ENCODE measurements at regions not wholly inside any gene's neighbourhood (a gene's known extent, or its start where the extent isn't known, plus 50 kb on each side); places are given as distances from the start of the nearest gene placed in this dataset.
A peak's percentile ranks its signal among the peaks of the same experiment; 100 is the strongest.

- H3K4me3 Mint-ChIP-seq, result no peak overlapping the region
- H3K36me3 Mint-ChIP-seq (ENCODE audit: low read depth), result no peaks in the 10 kb centered on the region
- no peaks in the 10 kb centered on the region for H3K9me3 Mint-ChIP-seq
- no peak for DNase-seq
- peaks cover 4% of the 10 kb centered on the region for H3K27me3 Mint-ChIP-seq (ENCODE audit: insufficient read depth)
- TF ChIP-seq CTCF (IDR thresholded peaks at IDR 0.05), result no peak
- H3K4me1 Mint-ChIP-seq (ENCODE audit: low read depth), result peaks cover 13% of the 10 kb centered on the region
- no peak overlapping the region for H3K27ac Mint-ChIP-seq
Observed at GRCh38 chr9:87816036-87816435, 66.6 kb upstream of the SPATA31E1 start.

GRCh38 chr9:87818308-87818707 lies 64.4 kb upstream of the SPATA31E1 start:
- H3K36me3 Mint-ChIP-seq (ENCODE audit: low read depth), result no peaks in the 10 kb centered on the region
- TF ChIP-seq CTCF (IDR thresholded peaks at IDR 0.05), result no peak
- H3K4me3 Mint-ChIP-seq, result no peak overlapping the region
- H3K27me3 Mint-ChIP-seq (ENCODE audit: insufficient read depth), result peaks cover 10% of the 10 kb centered on the region
- H3K27ac Mint-ChIP-seq, result no peak overlapping the region
- H3K4me1 Mint-ChIP-seq (ENCODE audit: low read depth), result peaks cover 1% of the 10 kb centered on the region; the same call in 1 of the 2 replicates
- no peak for DNase-seq
- H3K9me3 Mint-ChIP-seq, result no peaks in the 10 kb centered on the region

- Mint-ChIP-seq H3K4me3 (no peak overlapping the region), H3K27ac (no peak overlapping the region), H3K9me3 (no peaks in the 10 kb centered on the region), H3K4me1 (ENCODE audit: low read depth) (peaks cover 22% of the 10 kb centered on the region), H3K36me3 (ENCODE audit: low read depth) (no peaks in the 10 kb centered on the region), H3K27me3 (ENCODE audit: insufficient read depth) (peaks cover 18% of the 10 kb centered on the region)
- no peak for DNase-seq
- TF ChIP-seq CTCF (IDR thresholded peaks at IDR 0.05), result peak; percentile 11; the same call in 1 of the 2 replicates
Observed at GRCh38 chr9:87824216-87824875, 58.3 kb upstream of the SPATA31E1 start.

GRCh38 chr9:87824886-87825285 lies 57.8 kb upstream of the SPATA31E1 start:
- Mint-ChIP-seq H3K4me3 (no peak overlapping the region), H3K9me3 (no peaks in the 10 kb centered on the region), H3K4me1 (ENCODE audit: low read depth) (peaks cover 28% of the 10 kb centered on the region), H3K27ac (no peak overlapping the region), H3K27me3 (ENCODE audit: insufficient read depth) (peaks cover 18% of the 10 kb centered on the region), H3K36me3 (ENCODE audit: low read depth) (no peaks in the 10 kb centered on the region)
- no peak for DNase-seq
- TF ChIP-seq CTCF (IDR thresholded peaks at IDR 0.05), result no peak

- Mint-ChIP-seq H3K4me1 (ENCODE audit: low read depth) (peaks cover 29% of the 10 kb centered on the region), H3K36me3 (ENCODE audit: low read depth) (no peaks in the 10 kb centered on the region), H3K4me3 (no peak overlapping the region), H3K27ac (no peak overlapping the region), H3K9me3 (no peaks in the 10 kb centered on the region), H3K27me3 (ENCODE audit: insufficient read depth) (peaks cover 13% of the 10 kb centered on the region)
- no peak for TF ChIP-seq CTCF (IDR thresholded peaks at IDR 0.05)
- DNase-seq, result no peak
Observed at GRCh38 chr9:87826331-87826730, 56.3 kb upstream of the SPATA31E1 start.

Measured in HFFc6 (cell line).